Retinal pigment epithelial cell (primary cell): ENCODE measurements at regions not wholly inside any gene's neighbourhood (a gene's known extent, or its start where the extent isn't known, plus 50 kb on each side); places are given as distances from the start of the nearest gene placed in this dataset.

ENCODE experiments used
- DNase-seq: peaks from one replicate; pipeline ENCODE4 v3.0.0-alpha.2; 2010; ENCODE audit warnings: low read depth
- H3K4me3 ChIP-seq: 2 replicates; pipeline ENCODE4 v1.5.1; 2011; ENCODE audit warnings: mild to moderate bottlenecking, low read length, control low read depth, moderate library complexity
- TF ChIP-seq, protein P1 (sequence below): conservative IDR thresholded peaks from 2 replicates; pipeline ENCODE4 v1.5.1; 2011; ENCODE audit warnings: low read depth, low read length, control low read depth, inconsistent platforms

DNA sequence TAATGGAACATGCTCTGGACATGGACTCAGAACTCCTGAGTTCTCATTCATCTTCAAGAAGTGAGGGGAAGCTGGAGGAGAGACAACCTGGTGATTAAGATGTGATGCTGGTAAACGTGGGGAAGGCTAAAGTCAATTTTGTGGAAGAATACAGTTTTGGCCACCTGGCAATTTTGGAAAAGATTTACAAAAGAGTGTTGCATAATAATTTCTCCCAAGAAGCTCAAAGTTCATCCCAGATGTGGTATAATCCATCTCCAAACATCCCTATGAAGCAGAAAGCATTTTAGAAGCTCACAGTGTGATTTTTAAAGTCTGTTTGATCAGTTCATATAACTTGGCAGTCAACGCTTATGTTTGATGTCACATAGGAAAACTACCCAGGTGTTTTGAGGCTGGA lies 208.7 kb downstream of the LMX1A start:
- no peak for DNase-seq
- TF ChIP-seq, protein P1, sequence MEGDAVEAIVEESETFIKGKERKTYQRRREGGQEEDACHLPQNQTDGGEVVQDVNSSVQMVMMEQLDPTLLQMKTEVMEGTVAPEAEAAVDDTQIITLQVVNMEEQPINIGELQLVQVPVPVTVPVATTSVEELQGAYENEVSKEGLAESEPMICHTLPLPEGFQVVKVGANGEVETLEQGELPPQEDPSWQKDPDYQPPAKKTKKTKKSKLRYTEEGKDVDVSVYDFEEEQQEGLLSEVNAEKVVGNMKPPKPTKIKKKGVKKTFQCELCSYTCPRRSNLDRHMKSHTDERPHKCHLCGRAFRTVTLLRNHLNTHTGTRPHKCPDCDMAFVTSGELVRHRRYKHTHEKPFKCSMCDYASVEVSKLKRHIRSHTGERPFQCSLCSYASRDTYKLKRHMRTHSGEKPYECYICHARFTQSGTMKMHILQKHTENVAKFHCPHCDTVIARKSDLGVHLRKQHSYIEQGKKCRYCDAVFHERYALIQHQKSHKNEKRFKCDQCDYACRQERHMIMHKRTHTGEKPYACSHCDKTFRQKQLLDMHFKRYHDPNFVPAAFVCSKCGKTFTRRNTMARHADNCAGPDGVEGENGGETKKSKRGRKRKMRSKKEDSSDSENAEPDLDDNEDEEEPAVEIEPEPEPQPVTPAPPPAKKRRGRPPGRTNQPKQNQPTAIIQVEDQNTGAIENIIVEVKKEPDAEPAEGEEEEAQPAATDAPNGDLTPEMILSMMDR, result no peak
- H3K4me3 ChIP-seq, result no peak overlapping the region

- no peak for DNase-seq
- H3K4me3 ChIP-seq, result no peak overlapping the region
- TF ChIP-seq, protein P1, result peak; percentile 87
These were observed 211.6 kb downstream of the LMX1A start for GRCh38 chr1:165144757-165145397.

GRCh38 chr1:165143437-165144065 lies 213.0 kb downstream of the LMX1A start:
- DNase-seq, result no peak
- TF ChIP-seq, protein P1, result peak; percentile 83
- no peak overlapping the region for H3K4me3 ChIP-seq

- TF ChIP-seq, protein P1, result no peak
These were observed 217.6 kb downstream of the LMX1A start for GRCh38 chr1:165138960-165139359.

GRCh38 chr1:165137551-165138316 lies 218.8 kb downstream of the LMX1A start:
- DNase-seq, result no peak
- TF ChIP-seq, protein P1, result no peak
- H3K4me3 ChIP-seq, result no peak overlapping the region

More at GRCh38 chr1:165138960-165139359, 217.6 kb downstream of the LMX1A start:
- no peak overlapping the region for H3K4me3 ChIP-seq
- no peak for DNase-seq

DNA sequence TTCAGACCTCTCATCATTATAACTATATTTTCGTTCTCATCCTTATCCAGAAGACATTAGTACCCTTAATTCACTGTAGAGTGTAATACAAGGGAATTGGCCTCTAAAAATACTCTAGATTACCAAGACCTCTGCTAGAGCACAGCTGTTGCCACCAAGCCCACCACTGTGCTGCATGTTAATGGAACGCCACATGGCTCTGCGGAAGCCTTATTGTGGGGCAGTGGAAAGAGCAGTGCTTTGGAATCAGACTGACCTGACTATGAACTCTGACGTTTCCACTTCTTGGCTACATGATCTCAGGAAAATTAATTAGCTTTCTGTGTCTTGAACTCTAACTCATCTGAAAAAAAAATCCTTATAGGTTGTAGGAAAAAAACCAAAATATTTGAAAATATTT lies 222.1 kb downstream of the LMX1A start:
- no peak for DNase-seq
- TF ChIP-seq, protein P1, result no peak
- H3K4me3 ChIP-seq, result no peak overlapping the region
